PC-9 (cell line): ENCODE measurements at regions not wholly inside any gene's neighbourhood (a gene's known extent, or its start where the extent isn't known, plus 50 kb on each side); places are given as distances from the start of the nearest gene placed in this dataset.
"Not testable (repeated sequence)": the region's sequence is repeated elsewhere in the genome, so short reads cannot be mapped to it uniquely, and the experiment has no call there.

Experiments
- BruUV-seq: library from RNA; stranded (reverse); fragments of 400-500 nt; replicated peaks from 2 replicates; lab custom pipeline; 2021; lab: Mats Ljungman, UMichigan
- CTCF ChIA-PET: fragments of 300-600 bp; sonication (Branson Sonifier 250); formaldehyde crosslinking; loops from one replicate; lab custom pipeline; 2022; ENCODE audit warnings: antibody characterized with exemption; lab: Charles Lee
- POLR2A ChIA-PET: fragments of 300-600 bp; sonication (Branson Sonifier 250); formaldehyde crosslinking; loops from one replicate; lab custom pipeline; 2022; ENCODE audit warnings: antibody characterized with exemption; ENCODE audit not compliant: unreplicated experiment; lab: Charles Lee
- DNase-seq, 2 experiments: peaks; one replicate each; pipeline versions ENCODE4 v3.0.0 to v3.0.0-alpha.2; 2015 to 2022; ENCODE audit warnings: mixed read lengths in 1 of 2
- H2AFZ ChIP-seq: fragments of 200-600 bp; sonication (generic); 2 replicates; pipeline ENCODE4 v1.8.1; 2017; ENCODE audit warnings: antibody characterized with exemption
- H3F3A ChIP-seq: fragments of 200-600 bp; sonication (generic); 2 replicates; pipeline ENCODE4 v1.8.1; 2017; ENCODE audit warnings: antibody characterized with exemption, mild to moderate bottlenecking, low read depth; ENCODE audit not compliant: insufficient read depth
- H3K27ac ChIP-seq: fragments of 200-600 bp; sonication (generic); 2 replicates; pipeline ENCODE4 v1.6.1; 2016; ENCODE audit warnings: mixed run types
- H3K27me3 ChIP-seq: fragments of 200-600 bp; sonication (generic); 2 replicates; pipeline ENCODE4 v1.6.1; 2016; ENCODE audit warnings: low read depth, mixed run types; ENCODE audit not compliant: insufficient read depth
- H3K36me3 ChIP-seq: fragments of 200-600 bp; sonication (generic); 2 replicates; pipeline ENCODE4 v1.6.1; 2016; ENCODE audit warnings: low read depth, mixed run types
- H3K4me1 ChIP-seq: fragments of 200-600 bp; sonication (generic); replicated peaks from 2 replicates; pipeline ENCODE4 v1.6.1; 2016; ENCODE audit warnings: mixed run types; ENCODE audit not compliant: insufficient read depth
- H3K4me2 ChIP-seq: fragments of 200-600 bp; sonication (generic); 2 replicates; pipeline ENCODE4 v1.6.1; 2017; ENCODE audit warnings: mixed run types
- H3K4me3 ChIP-seq: fragments of 200-600 bp; sonication (generic); 2 replicates; pipeline ENCODE4 v1.6.1; 2016; ENCODE audit warnings: mixed run types
- H3K79me2 ChIP-seq: fragments of 200-600 bp; sonication (generic); 2 replicates; pipeline ENCODE4 v1.6.1; 2017; ENCODE audit warnings: low read depth, mixed run types
- H3K9me2 ChIP-seq: fragments of 200-600 bp; sonication (generic); 2 replicates; pipeline ENCODE4 v1.8.1; 2017; ENCODE audit warnings: mild to moderate bottlenecking; ENCODE audit not compliant: insufficient read depth
- H3K9me3 ChIP-seq: fragments of 200-600 bp; sonication (generic); 2 replicates; pipeline ENCODE4 v1.8.1; 2016; ENCODE audit warnings: low read depth; ENCODE audit not compliant: insufficient read depth
- H4K20me1 ChIP-seq: fragments of 200-600 bp; sonication (generic); 2 replicates; pipeline ENCODE4 v1.8.1; 2017; ENCODE audit not compliant: insufficient read depth
- EZH2 ChIP-seq: fragments of 200-600 bp; sonication (generic); IDR thresholded peaks from 2 replicates; pipeline ENCODE4 v1.8.0; 2017; ENCODE audit warnings: antibody characterized with exemption, low read depth
- intact Hi-C: fragments of 100-400 bp; cut with micrococcal nuclease; formaldehyde crosslinking; loops from one replicate; pipeline ENCODE4 v1.10.0; 2022; ENCODE audit not compliant: unreplicated experiment
- TF ChIP-seq, protein P1 (sequence below): fragments of 200-600 bp; sonication (generic); conservative IDR thresholded peaks from 2 replicates; pipeline ENCODE4 v1.6.1; 2017; ENCODE audit warnings: mixed run types, antibody characterized with exemption, mild to moderate bottlenecking, moderate library complexity

DNA sequence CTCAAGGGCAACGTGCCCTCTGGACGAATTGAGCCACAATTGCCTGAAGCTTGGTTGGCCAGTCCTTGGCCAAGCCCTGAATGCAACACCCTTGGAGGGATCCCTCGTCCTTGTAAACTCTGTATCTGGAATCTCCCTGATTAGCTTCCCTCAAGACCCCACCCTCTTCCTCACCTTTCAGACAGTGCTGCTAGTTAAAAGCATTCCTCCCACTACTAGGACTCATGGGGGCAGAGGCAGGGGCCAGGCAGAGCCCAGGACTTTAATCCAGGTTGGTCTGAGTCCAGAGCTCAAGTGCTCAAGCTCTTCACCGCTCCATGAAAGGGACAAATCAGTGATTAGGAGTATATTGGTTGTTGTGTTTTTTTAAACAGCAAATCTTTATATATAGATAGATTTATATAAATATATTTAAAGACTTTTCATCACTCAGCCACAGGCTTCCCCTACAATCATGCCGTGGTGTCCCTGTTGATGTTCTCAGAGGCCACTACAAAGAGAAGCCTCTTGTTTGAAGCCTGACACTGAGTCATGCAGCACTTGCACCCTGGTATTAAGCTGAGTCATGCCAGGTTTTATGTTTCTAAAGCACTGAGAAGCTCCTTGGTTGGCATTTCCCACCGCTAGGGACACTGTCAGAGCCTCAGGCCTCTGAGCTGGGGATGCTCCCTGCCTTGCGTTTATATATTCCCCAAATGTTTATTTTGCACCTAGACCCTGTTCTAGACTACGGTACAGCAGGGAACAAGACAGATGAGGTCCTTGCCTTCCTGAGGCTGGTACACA lies 53.8 kb upstream of the GSC start:
- no peaks in the 10 kb centered on the region for H3K36me3 ChIP-seq
- H3K79me2 ChIP-seq = no peaks in the 10 kb centered on the region
- H3K4me3 ChIP-seq = no peak overlapping the region
- H3K27ac ChIP-seq = no peak overlapping the region
- H3K9me2 ChIP-seq = no peaks in the 10 kb centered on the region
- no peaks in the 10 kb centered on the region for H3K27me3 ChIP-seq
- H3K9me3 ChIP-seq = no peaks in the 10 kb centered on the region
- H3K4me1 ChIP-seq = no peaks in the 10 kb centered on the region
- BruUV-seq = no TSS peak
- CTCF ChIA-PET = no interaction called here
- no peak for DNase-seq
- TF ChIP-seq, protein P1, sequence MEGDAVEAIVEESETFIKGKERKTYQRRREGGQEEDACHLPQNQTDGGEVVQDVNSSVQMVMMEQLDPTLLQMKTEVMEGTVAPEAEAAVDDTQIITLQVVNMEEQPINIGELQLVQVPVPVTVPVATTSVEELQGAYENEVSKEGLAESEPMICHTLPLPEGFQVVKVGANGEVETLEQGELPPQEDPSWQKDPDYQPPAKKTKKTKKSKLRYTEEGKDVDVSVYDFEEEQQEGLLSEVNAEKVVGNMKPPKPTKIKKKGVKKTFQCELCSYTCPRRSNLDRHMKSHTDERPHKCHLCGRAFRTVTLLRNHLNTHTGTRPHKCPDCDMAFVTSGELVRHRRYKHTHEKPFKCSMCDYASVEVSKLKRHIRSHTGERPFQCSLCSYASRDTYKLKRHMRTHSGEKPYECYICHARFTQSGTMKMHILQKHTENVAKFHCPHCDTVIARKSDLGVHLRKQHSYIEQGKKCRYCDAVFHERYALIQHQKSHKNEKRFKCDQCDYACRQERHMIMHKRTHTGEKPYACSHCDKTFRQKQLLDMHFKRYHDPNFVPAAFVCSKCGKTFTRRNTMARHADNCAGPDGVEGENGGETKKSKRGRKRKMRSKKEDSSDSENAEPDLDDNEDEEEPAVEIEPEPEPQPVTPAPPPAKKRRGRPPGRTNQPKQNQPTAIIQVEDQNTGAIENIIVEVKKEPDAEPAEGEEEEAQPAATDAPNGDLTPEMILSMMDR = no peak
- no peak for TF ChIP-seq EZH2
- H3F3A ChIP-seq = no peaks in the 10 kb centered on the region
- H4K20me1 ChIP-seq = no peaks in the 10 kb centered on the region
- H3K4me2 ChIP-seq = no peak overlapping the region
- intact Hi-C loops = no loop called here
- POLR2A ChIA-PET = no interaction called here
- no peak overlapping the region for H2AFZ ChIP-seq

DNA sequence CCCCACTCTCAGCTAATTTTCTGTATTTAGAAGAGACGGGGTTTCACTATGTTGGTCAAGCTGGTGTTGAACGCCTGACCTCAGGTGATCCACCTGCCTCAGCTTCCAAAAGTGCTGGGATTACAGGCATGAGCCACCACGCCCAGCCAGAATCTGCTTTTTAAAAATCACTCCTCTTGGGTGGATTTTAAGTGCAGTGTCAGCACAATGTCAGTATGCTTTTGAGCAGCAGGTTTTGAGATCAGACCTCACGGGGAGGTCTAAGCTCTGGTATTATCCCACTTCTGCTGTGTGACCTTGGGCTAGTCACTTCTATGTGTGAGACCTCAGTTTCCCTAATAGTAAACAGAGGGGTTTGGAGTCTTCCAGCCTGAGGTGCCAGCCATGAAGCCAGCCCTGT lies 51.8 kb upstream of the GSC start:
- no peaks in the 10 kb centered on the region for H3K9me2 ChIP-seq
- H3K4me2 ChIP-seq = no peak overlapping the region
- CTCF ChIA-PET = no interaction called here
- H3K4me3 ChIP-seq = no peak overlapping the region
- H2AFZ ChIP-seq = no peak overlapping the region
- TF ChIP-seq EZH2 = no peak
- TF ChIP-seq, protein P1 = no peak
- H3K36me3 ChIP-seq = no peaks in the 10 kb centered on the region
- no TSS peak for BruUV-seq
- H3K4me1 ChIP-seq = no peaks in the 10 kb centered on the region
- no peaks in the 10 kb centered on the region for H3F3A ChIP-seq
- no peaks in the 10 kb centered on the region for H3K79me2 ChIP-seq
- H3K27me3 ChIP-seq = no peaks in the 10 kb centered on the region
- intact Hi-C loops = no loop called here
- POLR2A ChIA-PET = no interaction called here
- H4K20me1 ChIP-seq = no peaks in the 10 kb centered on the region
- DNase-seq = no peak
- H3K9me3 ChIP-seq = no peaks in the 10 kb centered on the region
- no peak overlapping the region for H3K27ac ChIP-seq

DNA sequence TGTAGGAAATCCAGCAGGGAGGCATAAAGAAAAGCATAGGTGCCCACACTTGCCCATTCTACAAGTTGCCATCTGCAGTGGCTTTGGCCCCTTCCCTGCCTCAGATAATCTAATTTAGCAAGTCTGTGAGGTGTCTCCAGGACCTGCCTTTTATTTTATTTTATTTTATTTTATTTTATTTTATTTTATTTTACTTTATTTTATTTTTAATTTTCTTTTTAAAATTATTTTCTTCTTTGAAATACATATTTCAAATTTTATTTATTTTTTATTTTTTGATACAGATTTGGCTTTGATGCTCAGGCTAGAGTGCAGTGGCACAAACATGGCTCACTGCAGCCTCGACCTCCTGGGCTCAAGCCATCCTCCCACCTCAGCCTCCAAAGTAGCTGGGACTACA lies 51.0 kb upstream of the GSC start:
- BruUV-seq, POLR2A ChIA-PET: not testable (repeated sequence)

More for the DNA sequence above, 51.0 kb upstream of the GSC start:
- H3K27me3 ChIP-seq, H3K4me1 ChIP-seq, H3F3A ChIP-seq, H4K20me1 ChIP-seq, H3K9me2 ChIP-seq, H3K27ac ChIP-seq, H3K9me3 ChIP-seq, DNase-seq, H3K79me2 ChIP-seq, intact Hi-C loops, H3K4me3 ChIP-seq, H3K4me2 ChIP-seq, CTCF ChIA-PET, H3K36me3 ChIP-seq, H2AFZ ChIP-seq: not testable (repeated sequence)
